Fibroblast of skin of right quadriceps (primary cell): ENCODE measurements at regions not wholly inside any gene's neighbourhood (a gene's known extent, or its start where the extent isn't known, plus 50 kb on each side); places are given as distances from the start of the nearest gene placed in this dataset.

ENCODE experiments used
- DNase-seq: peaks from one replicate; pipeline ENCODE4 v3.0.0-alpha.2; 2013

GRCh38 chr15:35871812-35872211 is 325.8 kb upstream of the DPH6 start:
- DNase-seq, result no peak

- no peak for DNase-seq
Observed at GRCh38 chr15:35872577-35872976, 326.6 kb upstream of the DPH6 start.

DNA sequence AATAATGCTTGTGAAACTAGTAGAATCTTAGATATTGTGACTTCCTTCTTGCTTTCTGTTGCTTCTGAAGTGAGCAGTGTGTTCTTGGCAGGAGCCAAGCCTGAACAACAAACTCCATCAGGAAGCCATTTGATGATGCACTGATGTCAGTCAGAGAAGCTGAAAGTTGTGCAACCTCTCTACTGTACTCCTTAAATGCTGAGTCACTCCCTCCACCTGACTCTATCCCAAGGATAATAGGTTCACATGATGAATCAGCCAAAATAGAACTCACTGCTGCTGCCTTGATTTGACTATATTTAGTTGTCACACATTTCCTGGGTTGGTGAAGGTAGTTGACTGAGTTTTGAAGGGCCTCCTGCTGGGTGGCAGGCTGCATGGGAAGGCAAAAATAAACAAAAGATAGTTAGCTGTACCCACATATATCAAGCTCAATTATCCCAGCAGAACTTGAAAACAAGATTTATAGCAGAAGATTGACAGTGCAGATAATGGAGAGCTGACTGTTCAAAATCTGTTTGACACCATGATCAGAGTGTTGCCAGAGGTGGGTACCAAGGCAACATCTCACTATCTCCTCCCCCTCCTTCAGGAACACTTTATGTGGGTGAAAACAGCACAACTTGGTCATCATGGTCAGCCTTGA is 328.4 kb upstream of the DPH6 start:
- DNase-seq, result peak; percentile 84

GRCh38 chr15:35876762-35877161 is 330.8 kb upstream of the DPH6 start:
- no peak for DNase-seq

DNA sequence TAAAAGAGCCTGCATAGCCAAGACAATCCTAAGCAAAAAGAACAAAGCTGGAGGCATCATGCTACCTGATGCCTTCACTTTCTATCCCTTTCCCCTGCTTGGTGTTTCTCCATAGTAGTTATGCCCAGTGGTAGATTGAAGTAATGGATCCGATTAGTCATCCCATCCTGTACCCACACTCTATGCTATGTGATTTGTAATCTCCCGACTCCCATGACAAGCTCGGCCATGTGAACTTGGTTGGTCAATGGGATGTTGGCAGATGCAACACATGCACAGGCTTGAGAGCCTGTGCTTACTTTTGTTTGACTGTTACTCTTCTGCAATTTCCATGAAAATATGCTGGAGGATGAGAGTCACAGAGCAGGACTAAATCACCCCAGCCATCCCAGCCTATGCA is 334.9 kb upstream of the DPH6 start:
- DNase-seq, result no peak

GRCh38 chr15:35885870-35886269 is 339.9 kb upstream of the DPH6 start:
- DNase-seq, result no peak

DNA sequence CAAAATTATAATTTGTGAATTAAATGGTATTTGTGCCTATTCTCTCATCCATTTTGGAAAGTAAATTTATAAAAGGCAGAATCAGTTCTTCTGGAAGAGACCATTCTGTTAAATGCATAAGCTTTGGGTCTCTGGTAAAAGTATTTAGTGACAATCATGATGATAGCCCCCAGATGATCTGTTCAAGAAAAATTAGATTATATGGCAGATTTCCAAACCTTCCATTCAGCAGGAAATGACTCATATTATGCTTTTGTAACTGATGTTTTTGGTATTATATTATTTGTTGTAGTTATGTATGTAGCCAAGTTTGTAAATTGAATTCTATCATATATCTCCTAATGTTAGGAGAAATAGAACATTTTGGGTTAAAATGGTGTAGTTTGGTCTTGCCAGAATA is 340.8 kb upstream of the DPH6 start:
- DNase-seq, result peak; percentile 58

DNA sequence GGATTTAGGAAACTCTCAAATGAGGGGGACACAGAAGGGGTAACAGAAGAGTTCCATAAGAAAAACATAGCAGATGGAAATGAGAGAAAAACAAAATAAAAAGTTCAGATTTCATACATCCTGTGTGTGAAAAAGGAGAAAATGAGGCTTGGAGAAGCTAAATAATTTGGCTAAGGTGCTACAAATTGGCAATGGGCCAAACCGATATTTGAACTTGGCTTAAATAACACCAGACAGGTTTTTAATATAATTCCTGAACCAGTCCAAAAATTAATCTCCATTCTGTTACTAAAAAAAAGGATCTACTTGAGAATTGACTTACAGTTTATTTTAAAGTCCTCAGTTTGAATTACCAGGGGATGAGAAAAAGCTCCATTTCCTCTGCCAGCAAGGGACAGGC is 342.9 kb upstream of the DPH6 start:
- no peak for DNase-seq

DNA sequence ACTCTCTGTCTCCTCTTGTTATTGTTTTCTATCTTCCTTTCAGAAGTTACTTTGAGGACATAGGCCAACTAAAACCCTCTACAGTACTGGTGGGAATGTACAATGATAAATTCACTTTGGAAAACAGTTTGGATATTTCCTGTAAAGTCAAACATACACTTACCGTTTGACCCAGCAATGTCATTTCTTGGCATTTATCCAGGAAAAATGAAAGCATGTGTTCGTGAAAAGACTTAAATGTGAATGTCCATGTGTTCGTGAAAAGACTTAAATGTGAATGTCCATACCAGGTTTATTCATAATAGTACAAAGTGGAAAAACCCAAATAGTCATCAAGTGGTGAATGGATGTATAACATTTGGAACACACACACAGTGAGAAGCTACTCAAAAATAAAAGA is 361.5 kb upstream of the DPH6 start:
- DNase-seq, result no peak

DNA sequence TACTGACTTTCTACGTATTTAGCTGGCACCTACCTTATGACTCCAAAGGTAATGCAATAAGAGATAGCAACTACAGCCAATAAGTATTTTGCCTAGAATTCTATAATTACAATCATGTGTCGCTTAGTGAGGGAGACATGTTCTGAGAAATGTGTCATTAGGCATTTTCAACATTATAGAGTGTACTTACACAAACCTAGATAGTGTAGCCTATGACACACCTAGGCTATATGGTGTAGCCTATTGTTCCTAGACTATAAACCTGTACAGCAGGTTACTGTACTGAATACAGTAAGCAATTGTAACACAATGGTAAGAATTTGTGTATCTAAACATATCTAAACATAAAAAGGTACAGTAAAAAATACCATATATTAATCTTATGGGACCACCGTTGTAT is 363.4 kb upstream of the DPH6 start:
- DNase-seq, result no peak

- no peak for DNase-seq
Observed at GRCh38 chr15:35910227-35910626, 364.3 kb upstream of the DPH6 start.

GRCh38 chr15:35911052-35911777 is 365.2 kb upstream of the DPH6 start:
- DNase-seq, result no peak

DNA sequence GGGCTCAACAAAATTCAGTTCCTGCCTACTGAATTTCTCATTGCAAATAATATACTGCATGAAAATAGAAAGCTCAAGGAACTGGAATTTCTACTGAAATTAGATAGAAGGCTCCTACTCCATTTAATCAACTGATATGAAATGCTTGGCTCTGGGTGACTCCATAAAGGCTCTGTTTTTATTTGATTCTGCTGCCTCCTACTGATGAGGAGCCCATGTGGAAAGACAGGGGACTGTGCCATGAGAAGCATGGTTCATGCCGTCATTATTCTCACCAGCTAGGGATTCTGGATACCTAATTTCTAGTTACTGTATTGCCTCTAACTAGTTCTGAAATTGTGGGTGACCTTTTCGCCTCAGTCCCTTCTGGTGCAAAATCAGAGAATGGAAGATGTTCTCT is 366.2 kb upstream of the DPH6 start:
- DNase-seq, result peak; percentile 5

GRCh38 chr15:35914573-35914972 is 368.6 kb upstream of the DPH6 start:
- no peak for DNase-seq

DNA sequence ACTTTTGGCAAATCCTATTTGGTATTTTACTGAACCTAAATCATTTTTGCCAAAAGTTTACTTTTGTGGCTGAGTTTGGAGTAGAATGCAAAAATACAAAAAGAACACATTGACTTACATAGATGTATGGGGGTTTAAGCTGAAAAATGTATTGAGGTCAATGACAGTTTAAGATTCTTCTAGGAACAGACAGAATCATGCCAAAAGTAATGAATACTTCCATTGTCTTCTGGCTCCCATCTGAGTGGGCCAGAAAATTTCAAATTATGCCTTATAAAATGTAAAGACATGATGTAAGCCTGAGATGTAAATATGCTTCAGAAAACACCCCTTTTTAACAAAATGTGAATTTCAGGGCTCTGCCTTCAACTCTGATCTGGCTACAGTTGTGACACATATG is 375.1 kb upstream of the DPH6 start:
- DNase-seq, result no peak

GRCh38 chr15:35925275-35926006 is 379.5 kb upstream of the DPH6 start:
- no peak for DNase-seq

DNA sequence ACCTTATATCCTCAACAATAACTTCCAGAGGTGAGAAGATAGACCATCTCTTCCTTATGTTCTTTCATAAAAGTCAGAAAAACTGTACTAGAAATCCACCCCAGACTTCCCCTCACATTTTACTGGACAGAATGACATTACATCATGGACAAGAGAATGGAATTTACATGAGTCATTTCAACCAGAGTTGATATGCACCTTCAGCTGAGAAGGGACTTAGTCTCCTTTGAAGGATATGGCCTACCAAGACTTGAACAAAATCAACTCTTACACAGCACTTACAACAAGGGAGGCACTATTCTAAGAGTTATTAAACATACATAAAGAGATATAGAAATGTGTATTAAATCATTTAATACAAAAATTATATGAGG is 380.0 kb upstream of the DPH6 start:
- DNase-seq, result peak; percentile 38

DNA sequence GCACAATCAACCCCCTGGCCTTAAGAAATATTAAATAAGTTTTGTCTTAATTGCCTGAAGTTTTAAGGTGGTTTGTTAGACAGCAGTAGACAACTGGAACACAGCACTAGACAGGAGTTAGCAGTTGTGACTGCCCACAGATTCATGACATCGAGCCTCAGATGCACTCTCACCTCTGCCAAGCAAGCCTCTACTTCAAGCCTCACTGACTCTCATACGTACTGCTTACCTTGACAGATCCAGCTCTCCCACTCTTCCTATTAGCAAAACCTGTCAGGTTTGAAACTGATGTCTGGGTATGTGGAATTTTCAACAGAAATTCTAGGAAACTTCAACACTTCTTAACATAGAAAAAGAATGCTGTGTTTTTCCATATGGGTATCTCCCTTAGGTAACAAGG is 382.9 kb upstream of the DPH6 start:
- no peak for DNase-seq

GRCh38 chr15:35929740-35930444 is 383.9 kb upstream of the DPH6 start:
- DNase-seq, result no peak

DNA sequence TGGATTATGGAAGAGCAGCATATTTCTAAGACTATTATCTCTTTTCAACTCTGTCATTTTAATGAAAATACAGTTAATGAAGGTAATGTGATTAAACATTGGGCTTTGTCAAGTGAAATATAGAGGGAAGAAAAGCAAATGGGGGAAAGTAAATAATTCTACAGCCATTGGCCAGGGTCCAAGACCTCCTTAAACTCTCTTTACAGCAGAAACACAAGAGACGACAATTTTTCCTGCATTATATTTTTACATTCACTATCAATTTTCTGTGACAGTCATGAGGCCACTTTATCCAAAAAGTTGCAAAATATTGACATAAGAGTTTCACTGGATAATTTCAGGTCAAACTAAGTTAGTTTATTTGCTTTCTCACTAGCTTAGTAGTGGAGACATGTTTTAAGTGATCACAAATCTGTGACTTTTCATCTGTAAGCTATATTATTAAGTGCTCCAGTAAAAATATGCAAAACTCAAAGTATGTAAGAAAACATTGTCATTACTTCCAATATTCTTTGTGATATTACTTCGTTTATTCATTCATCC is 385.9 kb upstream of the DPH6 start:
- DNase-seq, result no peak

DNA sequence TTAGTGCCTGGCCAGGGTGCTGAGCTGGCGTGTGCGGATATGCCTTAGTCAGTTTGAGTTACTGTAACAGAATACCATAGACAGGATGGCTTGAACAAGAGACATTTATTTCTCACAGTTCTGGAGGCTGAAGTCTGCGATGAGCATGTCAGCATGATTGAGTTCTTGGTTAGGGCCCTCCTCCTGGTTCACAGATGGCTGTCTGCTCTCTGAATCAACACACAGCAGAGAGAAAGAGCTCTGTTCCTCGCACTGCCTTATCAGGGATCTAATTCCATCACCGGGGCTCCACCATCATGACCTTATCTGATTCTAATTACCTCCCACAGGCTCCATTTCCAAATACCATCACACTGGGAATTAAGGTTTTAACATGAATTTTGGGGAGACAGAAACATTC is 386.6 kb upstream of the DPH6 start:
- peak; percentile 47 for DNase-seq

DNA sequence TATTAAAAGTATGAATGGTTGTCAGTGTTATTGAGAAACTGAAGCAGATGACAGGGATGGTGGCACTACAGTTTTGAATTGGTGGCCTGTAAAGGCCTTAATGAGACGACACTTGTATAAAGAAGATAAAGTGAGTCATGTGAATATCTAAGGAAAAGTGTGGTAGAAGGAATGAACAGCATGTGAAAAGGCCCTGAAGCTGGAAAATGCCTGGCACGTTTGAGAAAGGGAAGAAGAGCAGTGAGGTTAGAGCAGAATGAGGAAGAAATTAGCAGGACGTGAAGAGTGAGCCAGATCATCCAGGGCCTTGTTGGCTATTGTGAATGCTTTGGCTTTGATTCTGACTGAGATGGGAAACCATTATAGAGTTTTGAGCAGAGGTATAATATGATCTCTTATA is 387.6 kb upstream of the DPH6 start:
- DNase-seq, result no peak

GRCh38 chr15:35934383-35935049 is 388.6 kb upstream of the DPH6 start:
- DNase-seq, result no peak
